ENCODE measurements at regions not wholly inside any gene's neighbourhood (a gene's known extent, or its start where the extent isn't known, plus 50 kb on each side); places are given as distances from the start of the nearest gene placed in this dataset.

DNA sequence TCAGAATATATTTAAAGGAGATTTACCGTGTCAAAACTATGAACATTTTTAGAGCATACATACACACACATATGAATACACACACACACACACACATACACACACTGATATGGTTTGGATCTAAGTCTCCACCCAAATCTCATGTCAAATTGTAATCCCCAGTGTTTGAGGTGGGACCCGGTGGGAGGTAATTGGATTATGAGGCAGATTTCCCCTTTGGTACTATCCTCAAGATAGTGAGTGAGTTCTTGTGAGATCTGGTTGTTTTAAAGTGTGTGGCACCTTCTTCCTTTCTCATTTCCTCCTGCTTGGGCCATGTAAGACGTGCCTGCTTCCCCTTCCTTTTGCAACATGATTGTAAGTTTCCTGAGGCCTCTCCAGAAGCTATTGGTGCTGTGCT, 515.0 kb upstream of the ZMIZ1 start:
- DNase-seq (ENCODE audit: low read depth): no peak
- in situ Hi-C loops (cut with HindIII; ENCODE audit: low sequenced_read_pairs): no loop called here
- no peak overlapping the region for H3K4me3 ChIP-seq (ENCODE audit: low read depth, low read length)
- TF ChIP-seq, protein P1, sequence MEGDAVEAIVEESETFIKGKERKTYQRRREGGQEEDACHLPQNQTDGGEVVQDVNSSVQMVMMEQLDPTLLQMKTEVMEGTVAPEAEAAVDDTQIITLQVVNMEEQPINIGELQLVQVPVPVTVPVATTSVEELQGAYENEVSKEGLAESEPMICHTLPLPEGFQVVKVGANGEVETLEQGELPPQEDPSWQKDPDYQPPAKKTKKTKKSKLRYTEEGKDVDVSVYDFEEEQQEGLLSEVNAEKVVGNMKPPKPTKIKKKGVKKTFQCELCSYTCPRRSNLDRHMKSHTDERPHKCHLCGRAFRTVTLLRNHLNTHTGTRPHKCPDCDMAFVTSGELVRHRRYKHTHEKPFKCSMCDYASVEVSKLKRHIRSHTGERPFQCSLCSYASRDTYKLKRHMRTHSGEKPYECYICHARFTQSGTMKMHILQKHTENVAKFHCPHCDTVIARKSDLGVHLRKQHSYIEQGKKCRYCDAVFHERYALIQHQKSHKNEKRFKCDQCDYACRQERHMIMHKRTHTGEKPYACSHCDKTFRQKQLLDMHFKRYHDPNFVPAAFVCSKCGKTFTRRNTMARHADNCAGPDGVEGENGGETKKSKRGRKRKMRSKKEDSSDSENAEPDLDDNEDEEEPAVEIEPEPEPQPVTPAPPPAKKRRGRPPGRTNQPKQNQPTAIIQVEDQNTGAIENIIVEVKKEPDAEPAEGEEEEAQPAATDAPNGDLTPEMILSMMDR (IDR thresholded peaks at IDR 0.05; ENCODE audit: low read depth, low read length, missing control alignments): no peak

DNA sequence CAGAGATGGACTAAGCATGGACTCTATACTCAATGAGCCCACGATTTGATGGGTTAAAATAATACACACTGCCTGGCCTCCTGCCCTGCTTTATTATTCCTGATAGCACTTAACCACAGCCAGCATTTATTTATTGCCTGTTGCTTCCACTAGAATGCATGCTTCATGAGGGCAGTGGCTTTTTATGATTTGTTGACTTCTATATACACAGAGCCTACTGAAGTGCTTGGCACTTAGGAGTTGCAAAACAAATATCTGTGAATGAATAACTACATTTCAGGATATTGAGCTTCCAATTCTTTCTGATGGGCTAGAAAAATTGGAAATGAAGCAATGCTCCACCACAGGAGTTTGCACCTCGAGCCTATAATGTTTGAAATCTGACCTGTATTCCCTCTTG, 513.6 kb upstream of the ZMIZ1 start:
- TF ChIP-seq, protein P1 (IDR thresholded peaks at IDR 0.05; ENCODE audit: low read depth, low read length, missing control alignments): no peak

DNA sequence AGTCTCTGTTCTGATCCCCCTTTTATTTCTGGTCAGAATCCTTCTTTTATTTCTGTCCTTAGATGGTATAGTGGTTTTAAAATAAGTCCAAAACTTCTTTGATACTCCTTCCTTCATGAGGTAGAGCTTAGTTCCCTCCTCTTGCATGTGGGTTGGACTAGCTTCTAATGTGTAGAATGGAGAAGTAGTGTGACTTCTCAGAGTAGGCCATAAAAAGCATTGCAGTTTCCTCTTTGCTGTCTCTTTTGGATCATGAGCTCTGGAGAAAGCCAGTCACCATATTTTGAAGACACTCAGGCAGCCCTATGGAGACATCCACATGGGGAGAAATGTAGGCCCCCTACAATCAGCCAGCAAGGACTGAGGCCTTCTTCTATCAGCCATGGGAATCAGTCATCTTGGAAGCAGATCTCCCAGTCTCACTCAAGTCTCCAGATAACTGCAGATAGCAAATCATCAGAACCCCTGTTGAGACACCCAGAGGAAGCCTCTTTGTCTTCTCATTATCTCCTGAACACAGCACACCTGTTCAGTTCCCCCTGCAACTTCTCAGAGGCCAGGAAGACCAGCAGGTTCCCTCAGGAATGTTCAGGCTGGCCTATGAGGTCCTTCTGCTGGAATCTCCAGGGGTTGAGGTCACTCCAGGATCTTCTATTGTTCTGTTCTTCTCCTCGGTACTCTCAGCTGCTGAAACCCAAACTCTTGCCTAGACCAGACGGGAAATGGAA, 511.9 kb upstream of the ZMIZ1 start:
- no peak overlapping the region for H3K4me3 ChIP-seq (ENCODE audit: low read depth, low read length)
- in situ Hi-C loops (cut with HindIII; ENCODE audit: low sequenced_read_pairs): no loop called here
- TF ChIP-seq, protein P1 (IDR thresholded peaks at IDR 0.05; ENCODE audit: low read depth, low read length, missing control alignments): no peak
- DNase-seq (ENCODE audit: low read depth): no peak

More for the DNA sequence above, 513.6 kb upstream of the ZMIZ1 start:
- no peak overlapping the region for H3K4me3 ChIP-seq (ENCODE audit: low read depth, low read length)
- DNase-seq (ENCODE audit: low read depth): no peak
- in situ Hi-C loops (cut with HindIII; ENCODE audit: low sequenced_read_pairs): no loop called here

DNA sequence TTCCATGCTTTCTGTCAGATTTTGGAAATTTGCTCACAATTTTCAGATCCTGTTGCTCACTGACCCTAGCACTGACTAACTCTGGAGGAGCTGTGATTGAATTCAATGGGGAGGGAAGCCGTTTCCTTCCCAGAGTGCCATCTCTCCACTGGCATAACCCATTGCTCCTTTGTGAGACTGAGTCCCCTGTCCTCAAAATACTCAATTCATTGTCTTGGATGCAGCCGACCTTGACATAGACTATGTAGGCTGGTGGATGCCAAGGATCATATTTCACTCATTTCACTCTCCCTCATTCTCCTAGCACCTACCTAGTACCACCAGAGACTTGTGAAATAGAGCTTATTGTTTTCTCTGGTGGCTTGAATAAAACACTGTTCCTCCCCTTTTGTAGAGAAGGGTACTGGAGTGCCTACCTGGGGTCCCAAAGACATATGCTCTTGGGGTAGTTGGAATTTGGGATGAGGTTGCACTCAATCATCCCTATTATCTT, 511.3 kb upstream of the ZMIZ1 start:
- TF ChIP-seq, protein P1 (IDR thresholded peaks at IDR 0.05; ENCODE audit: low read depth, low read length, missing control alignments): no peak
- no peak for DNase-seq (ENCODE audit: low read depth)
- H3K4me3 ChIP-seq (ENCODE audit: low read depth, low read length): no peak overlapping the region
- in situ Hi-C loops (cut with HindIII; ENCODE audit: low sequenced_read_pairs): no loop called here

DNA sequence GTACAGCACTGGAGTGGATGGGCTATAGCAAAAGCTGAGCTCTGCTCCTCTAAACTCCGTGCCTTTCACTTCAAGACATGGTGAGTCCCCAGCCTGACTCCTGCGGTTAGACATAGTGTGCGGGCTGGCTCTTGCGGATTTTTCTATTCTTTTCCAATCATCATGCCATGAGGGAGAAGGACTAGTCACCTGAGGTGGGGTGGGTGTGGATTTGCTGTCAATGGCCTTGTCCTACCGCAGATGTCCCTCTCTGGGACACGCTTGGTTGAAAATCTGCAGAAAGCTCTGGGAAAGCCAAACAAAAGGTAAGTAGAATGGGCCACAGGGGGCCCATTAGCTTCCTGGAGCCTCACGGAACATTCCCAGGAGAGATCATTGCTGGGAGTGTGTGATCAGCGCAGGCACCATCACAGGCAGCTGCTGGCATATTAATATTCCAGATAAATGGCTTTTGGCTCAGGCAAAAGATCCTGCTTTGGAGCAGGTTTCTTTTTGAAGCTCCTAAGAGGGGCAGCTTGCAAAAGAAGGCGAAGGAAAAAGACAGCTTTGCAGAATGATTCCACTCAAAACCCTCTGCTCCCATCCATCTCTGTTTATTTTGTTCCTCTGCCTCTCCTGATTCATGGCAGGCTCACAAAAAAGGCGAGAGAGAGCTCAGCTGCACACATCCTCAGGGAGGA, 509.0 kb upstream of the ZMIZ1 start:
- DNase-seq (ENCODE audit: low read depth): no peak
- in situ Hi-C loops (cut with HindIII; ENCODE audit: low sequenced_read_pairs): no loop called here
- no peak overlapping the region for H3K4me3 ChIP-seq (ENCODE audit: low read depth, low read length)
- TF ChIP-seq, protein P1 (IDR thresholded peaks at IDR 0.05; ENCODE audit: low read depth, low read length, missing control alignments): no peak

DNA sequence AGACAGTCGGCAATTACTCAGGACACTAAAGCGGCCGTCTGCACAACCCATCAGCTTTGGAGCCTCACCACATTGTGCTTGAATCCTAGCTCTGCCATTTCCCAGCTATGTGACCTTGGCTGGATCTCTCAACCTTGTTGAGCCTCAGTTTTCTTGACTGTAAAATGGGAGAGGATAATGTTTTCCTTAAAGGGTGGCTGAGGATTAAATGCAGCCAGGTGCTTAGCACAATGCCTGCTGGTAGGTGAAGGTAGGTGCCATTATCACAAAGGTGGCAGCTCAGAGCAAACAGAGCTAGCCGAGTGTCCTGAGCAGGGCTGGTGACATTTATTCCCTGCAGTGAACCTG, 508.5 kb upstream of the ZMIZ1 start:
- no peak for DNase-seq (ENCODE audit: low read depth)

More for the DNA sequence above, 508.5 kb upstream of the ZMIZ1 start:
- H3K4me3 ChIP-seq (ENCODE audit: low read depth, low read length): no peak overlapping the region
- TF ChIP-seq, protein P1 (IDR thresholded peaks at IDR 0.05; ENCODE audit: low read depth, low read length, missing control alignments): no peak
- in situ Hi-C loops (cut with HindIII; ENCODE audit: low sequenced_read_pairs): no loop called here
